ENCODE measurements at regions not wholly inside any gene's neighbourhood (a gene's known extent, or its start where the extent isn't known, plus 50 kb on each side); places are given as distances from the start of the nearest gene placed in this dataset.

GRCh38 chr22:49197986-49198704, 629.5 kb downstream of the BRD1 start:
- DNase-seq: no peak

- no peak for DNase-seq
These were observed 630.2 kb downstream of the BRD1 start for GRCh38 chr22:49197505-49197904.

- DNase-seq: no peak
These were observed 631.6 kb downstream of the BRD1 start for GRCh38 chr22:49196046-49196511.

GRCh38 chr22:49195636-49196035, 632.0 kb downstream of the BRD1 start:
- no peak for DNase-seq

- DNase-seq: no peak
These were observed 633.7 kb downstream of the BRD1 start for GRCh38 chr22:49193901-49194465.

- DNase-seq: no peak
These were observed 634.3 kb downstream of the BRD1 start for GRCh38 chr22:49193348-49193747.

- no peak for DNase-seq
These were observed 634.8 kb downstream of the BRD1 start for GRCh38 chr22:49192857-49193250.

GRCh38 chr22:49192180-49192856, 635.4 kb downstream of the BRD1 start:
- no peak for DNase-seq

GRCh38 chr22:49191506-49191980, 636.1 kb downstream of the BRD1 start:
- no peak for DNase-seq

GRCh38 chr22:49190816-49191505, 636.7 kb downstream of the BRD1 start:
- no peak for DNase-seq

- no peak for DNase-seq
These were observed 637.8 kb downstream of the BRD1 start for GRCh38 chr22:49189871-49190270.

GRCh38 chr22:49188591-49188990, 639.1 kb downstream of the BRD1 start:
- no peak for DNase-seq

GRCh38 chr22:49188091-49188490, 639.6 kb downstream of the BRD1 start:
- no peak for DNase-seq

- no peak for DNase-seq
These were observed 640.9 kb downstream of the BRD1 start for GRCh38 chr22:49186762-49187161.

GRCh38 chr22:49186293-49186692, 641.4 kb downstream of the BRD1 start:
- DNase-seq: no peak

GRCh38 chr22:49185312-49185969, 642.2 kb downstream of the BRD1 start:
- DNase-seq: no peak

- no peak for DNase-seq
These were observed 642.9 kb downstream of the BRD1 start for GRCh38 chr22:49184736-49185135.

GRCh38 chr22:49183826-49184216, 643.9 kb downstream of the BRD1 start:
- no peak for DNase-seq

GRCh38 chr22:49183208-49183825, 644.4 kb downstream of the BRD1 start:
- DNase-seq: no peak

- no peak for DNase-seq
These were observed 645.3 kb downstream of the BRD1 start for GRCh38 chr22:49182416-49182815.

GRCh38 chr22:49181942-49182341, 645.7 kb downstream of the BRD1 start:
- no peak for DNase-seq

GRCh38 chr22:49181431-49181830, 646.2 kb downstream of the BRD1 start:
- no peak for DNase-seq

- no peak for DNase-seq
These were observed 647.0 kb downstream of the BRD1 start for GRCh38 chr22:49180683-49181024.

All from CD4-positive, alpha-beta T cell treated with Interleukin-1 beta for 1 hour (primary cell).